HTR-8/SVneo (cell line): ENCODE measurements at regions not wholly inside any gene's neighbourhood (a gene's known extent, or its start where the extent isn't known, plus 50 kb on each side); places are given as distances from the start of the nearest gene placed in this dataset.
"Not testable (repeated sequence)": the region's sequence is repeated elsewhere in the genome, so short reads cannot be mapped to it uniquely, and the experiment has no call there.

Source experiments
- DNase-seq: peaks from one replicate; pipeline ENCODE4 v3.0.0; 2011; ENCODE audit warnings: low spot score, mixed read lengths; ENCODE audit not compliant: insufficient read length
- FAIRE-seq: peaks from 2 replicates; lab custom pipeline; 2011; peaks lifted over from hg19 to GRCh38; lab: Jason Lieb, UNC

- DNase-seq (no peak), FAIRE-seq (no peak)
Measured at GRCh38 chr3:150270883-150271590, 137.1 kb upstream of the TSC22D2 start.

- not testable (repeated sequence) for FAIRE-seq, DNase-seq
Measured at GRCh38 chr3:150270444-150270843, 137.7 kb upstream of the TSC22D2 start.

- FAIRE-seq (no peak), DNase-seq (no peak)
Measured at GRCh38 chr3:150269526-150269925, 138.6 kb upstream of the TSC22D2 start.

GRCh38 chr3:150268426-150269391, 139.4 kb upstream of the TSC22D2 start:
- DNase-seq: no peak
- peak; percentile 60 for FAIRE-seq

- no peak for DNase-seq
- FAIRE-seq: no peak
Measured at GRCh38 chr3:150267288-150267687, 140.8 kb upstream of the TSC22D2 start.

GRCh38 chr3:150265305-150265704, 142.8 kb upstream of the TSC22D2 start:
- DNase-seq (no peak), FAIRE-seq (no peak)

GRCh38 chr3:150264561-150265279, 143.4 kb upstream of the TSC22D2 start:
- DNase-seq (no peak), FAIRE-seq (no peak)

- DNase-seq (no peak), FAIRE-seq (no peak)
Measured at GRCh38 chr3:150261958-150262357, 146.1 kb upstream of the TSC22D2 start.

GRCh38 chr3:150261418-150261817, 146.7 kb upstream of the TSC22D2 start:
- FAIRE-seq: no peak
- no peak for DNase-seq

- DNase-seq: no peak
- no peak for FAIRE-seq
Measured at GRCh38 chr3:150260398-150260710, 147.7 kb upstream of the TSC22D2 start.

GRCh38 chr3:150259526-150260397, 148.3 kb upstream of the TSC22D2 start:
- DNase-seq: no peak
- FAIRE-seq: no peak

- DNase-seq: no peak
- FAIRE-seq: no peak
Measured at GRCh38 chr3:150256782-150257181, 151.3 kb upstream of the TSC22D2 start.

GRCh38 chr3:150256318-150256717, 151.8 kb upstream of the TSC22D2 start:
- DNase-seq (no peak), FAIRE-seq (no peak)

- no peak for DNase-seq
- no peak for FAIRE-seq
Measured at GRCh38 chr3:150255826-150256225, 152.3 kb upstream of the TSC22D2 start.

GRCh38 chr3:150255413-150255812, 152.7 kb upstream of the TSC22D2 start:
- FAIRE-seq: peak; percentile 63
- no peak for DNase-seq

GRCh38 chr3:150254309-150254708, 153.8 kb upstream of the TSC22D2 start:
- FAIRE-seq: no peak
- DNase-seq: no peak

- FAIRE-seq: no peak
- no peak for DNase-seq
Measured at GRCh38 chr3:150253622-150254021, 154.5 kb upstream of the TSC22D2 start.

- DNase-seq: no peak
- peak; percentile 23 for FAIRE-seq
Measured at GRCh38 chr3:150252462-150252861, 155.6 kb upstream of the TSC22D2 start.

- no peak for DNase-seq
Measured at GRCh38 chr3:150251187-150252062, 156.7 kb upstream of the TSC22D2 start.

More at GRCh38 chr3:150251187-150252062, 156.7 kb upstream of the TSC22D2 start:
- no peak for FAIRE-seq
